Kidney epithelial cell (primary cell): ENCODE measurements at regions not wholly inside any gene's neighbourhood (a gene's known extent, or its start where the extent isn't known, plus 50 kb on each side); places are given as distances from the start of the nearest gene placed in this dataset.

ENCODE experiments used
- DNase-seq: peaks from one replicate; pipeline ENCODE4 v3.0.0-alpha.2; 2010; ENCODE audit warnings: low read depth
- H3K27me3 ChIP-seq: 2 replicates; pipeline ENCODE4 v1.6.0; 2011; ENCODE audit warnings: low read length; ENCODE audit not compliant: control insufficient read depth, insufficient read depth
- H3K36me3 ChIP-seq: 2 replicates; pipeline ENCODE4 v1.5.1; 2011; ENCODE audit warnings: low read length; ENCODE audit not compliant: control insufficient read depth, insufficient read depth
- H3K4me3 ChIP-seq: 2 replicates; pipeline ENCODE4 v1.5.1; 2011; ENCODE audit warnings: low read depth, mild to moderate bottlenecking, control low read depth, low read length
- CTCF ChIP-seq: IDR thresholded peaks from 2 replicates; pipeline ENCODE4 v1.5.1; 2011; ENCODE audit warnings: mild to moderate bottlenecking, moderate library complexity, low read length, control low read depth, inconsistent platforms; ENCODE audit not compliant: insufficient read depth, poor library complexity, severe bottlenecking

- Histone ChIP-seq H3K36me3 (no peaks in the 10 kb centered on the region), H3K27me3 (no peaks in the 10 kb centered on the region), H3K4me3 (no peak overlapping the region)
- no peak for TF ChIP-seq CTCF
- no peak for DNase-seq
These were observed 53.4 kb upstream of the DIO2 start for GRCh38 chr14:80264702-80265101.
